ENCODE measurements at regions not wholly inside any gene's neighbourhood (a gene's known extent, or its start where the extent isn't known, plus 50 kb on each side); places are given as distances from the start of the nearest gene placed in this dataset.

- Mint-ChIP-seq H3K4me3 (no peak overlapping the region), H3K27me3 (peaks cover 2% of the 10 kb centered on the region), H3K9me3 (no peaks in the 10 kb centered on the region), H3K27ac (no peak overlapping the region), H3K36me3 (ENCODE audit: low read depth) (no peaks in the 10 kb centered on the region), H3K4me1 (ENCODE audit: low read depth) (peaks cover 2% of the 10 kb centered on the region)
- POLR2A ChIA-PET = interaction anchor here (0.6 kb wide), 2 partner anchors 35 to 1769 kb away, joined by 3 read pairs; no protein-coding TSS in a partner anchor
- DNase-seq (no peak), ATAC-seq (no peak)
- CTCF ChIA-PET = interaction anchor here (1.0 to 1.8 kb wide), 6 partner anchors 12 to 196 kb away, joined by 3 to 8 read pairs (median 4); no protein-coding TSS in a partner anchor
- intact Hi-C loops (cut with micrococcal nuclease) = no loop called here
- no peak for TF ChIP-seq CTCF (IDR thresholded peaks at IDR 0.05)
Measured at GRCh38 chr6:33959661-33960344, 156.0 kb upstream of the MLN start.

- Mint-ChIP-seq H3K4me1 (ENCODE audit: low read depth) (peaks cover 2% of the 10 kb centered on the region), H3K36me3 (ENCODE audit: low read depth) (no peaks in the 10 kb centered on the region), H3K27me3 (no peaks in the 10 kb centered on the region), H3K27ac (no peak overlapping the region), H3K9me3 (no peaks in the 10 kb centered on the region), H3K4me3 (no peak overlapping the region)
- CTCF ChIA-PET = interaction anchor here (0.9 to 1.8 kb wide), 7 partner anchors 12 to 196 kb away, joined by 3 to 8 read pairs (median 4); no protein-coding TSS in a partner anchor
- intact Hi-C loops (cut with micrococcal nuclease) = no loop called here
- no peak for ATAC-seq
- POLR2A ChIA-PET = interaction anchor here (0.6 kb wide), 1 partner anchor 1770 kb away, joined by 3 read pairs; no protein-coding TSS in a partner anchor
- no peak for TF ChIP-seq CTCF (IDR thresholded peaks at IDR 0.05)
- no peak for DNase-seq
Measured at GRCh38 chr6:33959329-33959651, 155.5 kb upstream of the MLN start.

GRCh38 chr6:33958526-33959328 lies 154.9 kb upstream of the MLN start:
- ChIA-PET CTCF (interaction anchor here (0.9 to 1.8 kb wide), 4 partner anchors 11 to 197 kb away, joined by 3 to 8 read pairs (median 4); no protein-coding TSS in a partner anchor), POLR2A (interaction anchor here (0.6 kb wide), 1 partner anchor 1770 kb away, joined by 3 read pairs; no protein-coding TSS in a partner anchor)
- no peak overlapping the region for H3K27ac Mint-ChIP-seq

GRCh38 chr6:33957892-33958525 lies 154.2 kb upstream of the MLN start:
- H3K4me3 Mint-ChIP-seq = no peak overlapping the region
- TF ChIP-seq CTCF (IDR thresholded peaks at IDR 0.05) = no peak
- intact Hi-C loops (cut with micrococcal nuclease) = no loop called here
- DNase-seq (no peak), ATAC-seq (no peak)
- H3K27me3 Mint-ChIP-seq = no peaks in the 10 kb centered on the region
- H3K9me3 Mint-ChIP-seq = no peaks in the 10 kb centered on the region
- no peaks in the 10 kb centered on the region for H3K36me3 Mint-ChIP-seq (ENCODE audit: low read depth)
- no peak overlapping the region for H3K27ac Mint-ChIP-seq
- ChIA-PET POLR2A (no interaction called here), CTCF (interaction anchor here (1.8 kb wide), 1 partner anchor 10 kb away, joined by 8 read pairs; no protein-coding TSS in a partner anchor)
- peaks cover 1% of the 10 kb centered on the region for H3K4me1 Mint-ChIP-seq (ENCODE audit: low read depth)

More at GRCh38 chr6:33958526-33959328, 154.9 kb upstream of the MLN start:
- Mint-ChIP-seq H3K27me3 (no peaks in the 10 kb centered on the region), H3K4me1 (ENCODE audit: low read depth) (peaks cover 2% of the 10 kb centered on the region), H3K4me3 (no peak overlapping the region), H3K36me3 (ENCODE audit: low read depth) (no peaks in the 10 kb centered on the region), H3K9me3 (no peaks in the 10 kb centered on the region)
- TF ChIP-seq CTCF (IDR thresholded peaks at IDR 0.05) = peak; percentile 38
- DNase-seq = peak; percentile 42
- ATAC-seq = no peak
- intact Hi-C loops (cut with micrococcal nuclease) = no loop called here
